Activated CD8-positive, alpha-beta memory T cell treated with anti-CD3 and anti-CD28 coated beads, Interleukin-2, amount 50 U/mL, for 4 hours (primary cell): ENCODE measurements at regions not wholly inside any gene's neighbourhood (a gene's known extent, or its start where the extent isn't known, plus 50 kb on each side); places are given as distances from the start of the nearest gene placed in this dataset.
"Not testable (repeated sequence)": the region's sequence is repeated elsewhere in the genome, so short reads cannot be mapped to it uniquely, and the experiment has no call there.

Experiments
- DNase-seq: peaks from one replicate; pipeline ENCODE4 v3.0.0-alpha.2; 2020

DNA sequence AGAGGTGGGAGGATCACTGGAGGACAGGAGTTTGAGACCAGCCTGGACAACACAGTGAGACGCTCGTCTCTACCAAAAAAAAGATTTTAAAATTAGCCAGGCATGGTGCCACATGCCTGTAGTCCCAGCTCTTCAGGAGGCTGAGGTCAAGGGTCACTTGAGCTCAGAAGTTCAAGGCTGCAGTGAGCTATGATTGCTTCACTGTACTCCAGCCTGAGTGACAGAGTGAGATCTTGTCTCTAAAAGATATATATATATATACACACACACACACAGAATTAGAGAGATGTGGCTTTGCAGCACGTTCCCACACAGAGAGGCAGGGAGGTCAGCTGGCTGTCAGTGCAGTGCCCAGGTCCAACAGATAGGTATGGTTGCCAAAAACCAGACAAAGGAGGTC, 363.4 kb downstream of the BCL2L11 start:
- not testable (repeated sequence) for DNase-seq

DNA sequence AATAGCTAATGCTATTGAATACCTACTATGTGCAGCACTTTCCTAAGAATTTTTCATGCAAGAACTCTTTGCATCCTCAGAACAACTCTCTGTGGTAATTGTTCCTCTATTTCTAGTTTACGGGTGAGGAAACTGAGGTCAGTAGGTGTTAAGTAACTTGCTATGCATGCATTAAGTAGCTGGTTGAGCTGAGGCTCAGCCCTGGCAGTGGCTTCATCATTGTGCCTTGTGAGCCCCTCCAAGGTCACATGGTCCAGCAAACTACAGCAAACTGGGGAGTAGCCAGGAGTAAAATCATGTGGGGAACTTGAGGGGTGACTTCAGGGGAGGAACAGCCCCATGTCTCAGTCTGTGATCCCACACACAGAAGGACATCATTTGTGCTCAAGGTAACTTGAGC, 365.2 kb downstream of the BCL2L11 start:
- DNase-seq = not testable (repeated sequence)

GRCh38 chr2:111488451-111488850, 367.7 kb downstream of the BCL2L11 start:
- DNase-seq = not testable (repeated sequence)

DNA sequence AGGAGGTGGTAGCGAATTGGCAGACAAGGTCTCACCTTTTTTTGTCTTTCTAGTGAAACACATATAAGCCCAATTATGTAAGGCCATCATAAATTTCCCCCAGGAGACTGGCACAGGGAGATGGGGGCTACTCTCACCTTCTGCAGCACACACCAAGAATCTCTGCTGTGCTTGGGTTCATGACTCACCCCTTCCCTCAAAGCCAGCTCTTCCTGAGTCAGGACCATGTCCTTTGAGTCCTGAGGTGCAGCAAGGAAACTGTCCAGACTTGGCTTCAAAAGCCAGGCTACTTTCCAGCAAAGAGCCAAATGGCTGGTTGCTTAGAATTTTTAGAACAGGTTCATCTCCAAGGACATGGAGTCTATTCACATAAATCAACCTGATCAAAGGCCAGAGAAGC, 368.7 kb downstream of the BCL2L11 start:
- not testable (repeated sequence) for DNase-seq

DNA sequence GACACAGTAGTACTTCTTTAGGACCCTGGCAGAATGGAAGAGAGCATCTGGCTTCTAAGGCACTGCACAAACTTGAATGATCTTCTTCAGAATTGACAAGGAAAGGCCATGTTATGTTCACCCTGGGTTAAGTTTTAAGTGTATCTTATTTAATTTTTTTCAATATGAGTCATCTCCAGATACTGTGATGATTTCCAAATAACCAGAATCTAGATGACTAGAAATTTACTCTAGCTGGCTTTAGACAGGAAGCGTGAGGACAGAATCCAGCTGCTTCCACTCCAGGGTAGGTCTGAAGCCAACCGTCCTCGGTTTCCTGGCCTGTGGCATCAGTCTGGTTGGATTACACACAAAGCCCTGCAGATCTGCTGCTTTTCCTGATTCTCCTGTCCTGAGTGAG, 370.5 kb downstream of the BCL2L11 start:
- DNase-seq = not testable (repeated sequence)

DNA sequence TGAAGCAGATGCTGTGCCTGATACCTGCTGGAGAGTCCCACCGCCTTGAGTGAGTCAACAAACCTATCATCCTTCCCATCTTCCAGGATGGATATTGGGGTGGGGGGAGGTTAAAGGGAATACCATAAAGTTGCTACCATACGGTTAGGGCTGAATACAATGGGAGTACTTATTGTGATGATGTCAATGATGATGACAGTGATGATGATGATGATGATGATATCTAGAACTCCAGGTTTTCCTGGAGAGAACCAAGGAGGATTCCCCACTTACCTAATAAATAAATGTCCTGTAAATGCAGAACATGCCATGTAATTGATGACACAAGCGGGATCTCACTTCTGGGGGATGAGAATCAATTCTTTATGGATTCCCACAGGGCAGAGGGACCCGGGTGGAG, 370.9 kb downstream of the BCL2L11 start:
- not testable (repeated sequence) for DNase-seq

- DNase-seq = not testable (repeated sequence)
These were observed 372.4 kb downstream of the BCL2L11 start for GRCh38 chr2:111492995-111493719.

DNA sequence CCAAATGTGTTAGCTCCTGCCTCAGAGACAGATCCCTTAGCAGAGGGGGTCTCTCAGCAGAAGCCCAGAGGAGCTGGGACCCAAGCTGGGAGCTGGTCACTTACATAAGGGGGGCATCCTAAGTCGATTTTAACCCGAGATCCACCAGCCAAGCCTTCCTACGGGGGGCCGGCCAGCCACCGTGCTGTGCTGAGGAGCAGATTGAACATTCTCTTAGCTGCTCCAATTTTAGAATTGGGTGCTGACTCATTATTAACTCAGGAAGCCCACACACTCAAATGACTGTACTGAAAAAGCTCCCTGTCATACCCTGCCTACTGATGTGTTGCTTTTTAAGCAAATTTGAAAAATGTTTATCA, 373.0 kb downstream of the BCL2L11 start:
- not testable (repeated sequence) for DNase-seq

DNA sequence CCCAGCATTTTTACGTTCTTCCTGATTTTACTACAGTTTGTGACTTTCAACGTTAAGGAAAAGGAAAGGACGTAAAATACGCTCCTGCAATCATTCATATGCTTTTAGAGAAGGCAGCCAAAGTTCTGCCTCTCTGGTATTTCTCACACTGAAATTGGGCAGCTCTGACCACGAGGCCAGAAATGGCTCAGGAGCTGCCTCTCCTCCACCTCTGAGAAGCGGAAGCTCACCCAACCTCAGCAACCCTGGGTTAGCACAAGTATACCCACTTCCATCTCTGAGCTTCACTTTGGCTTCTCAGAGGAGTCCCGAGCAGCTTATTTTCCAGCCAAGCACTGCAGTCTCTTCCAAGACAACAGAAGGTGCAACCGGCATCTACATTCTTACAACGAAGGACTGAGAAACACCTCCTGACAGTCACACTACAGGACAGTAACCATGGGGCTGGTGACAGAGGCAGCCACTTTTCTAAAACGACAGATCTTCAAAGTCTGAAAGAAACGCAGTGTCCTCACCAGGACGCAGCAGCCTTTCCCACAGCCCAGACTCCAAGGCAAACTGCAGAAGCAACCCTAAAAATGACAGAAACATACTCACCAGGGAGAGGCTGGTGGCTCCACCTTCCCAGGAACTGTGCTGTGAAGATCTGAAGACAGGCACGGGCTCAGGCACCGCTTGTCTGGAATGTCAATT, 373.7 kb downstream of the BCL2L11 start:
- not testable (repeated sequence) for DNase-seq

DNA sequence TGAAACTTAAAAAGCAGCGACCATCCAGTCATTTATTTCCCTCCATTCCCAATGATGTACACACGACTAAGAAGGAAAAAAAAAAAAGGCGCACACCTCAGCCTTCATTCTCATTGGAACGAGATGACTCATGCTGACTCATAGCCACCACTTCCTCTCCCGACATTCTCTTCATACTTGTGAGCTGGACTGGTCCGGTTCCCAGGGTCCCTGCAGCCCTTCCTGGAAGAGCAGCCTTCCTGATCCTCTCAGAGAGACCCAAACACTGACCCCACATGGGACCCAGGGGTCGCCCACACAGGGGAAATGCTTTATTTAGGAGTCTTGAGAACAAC, 374.2 kb downstream of the BCL2L11 start:
- not testable (repeated sequence) for DNase-seq

DNA sequence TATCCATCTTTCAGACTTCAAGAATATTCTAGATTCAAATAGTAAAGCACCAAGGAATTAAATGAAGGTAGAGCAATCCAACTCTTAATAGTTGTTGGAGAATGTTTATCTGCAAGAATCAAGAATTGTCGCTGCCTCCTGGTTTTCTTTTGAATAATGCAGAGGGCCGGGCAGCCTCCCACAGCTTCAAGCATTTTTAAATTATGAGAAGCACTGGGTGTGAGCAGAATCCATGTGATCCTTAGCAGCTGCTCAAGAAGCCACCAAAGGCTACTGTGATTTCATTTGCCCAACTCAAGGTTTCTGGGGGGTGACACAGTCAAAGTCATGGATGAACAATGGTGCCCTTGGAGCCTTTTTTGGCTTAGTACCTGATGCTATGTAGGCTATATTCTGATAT, 374.9 kb downstream of the BCL2L11 start:
- not testable (repeated sequence) for DNase-seq

- not testable (repeated sequence) for DNase-seq
These were observed 375.5 kb downstream of the BCL2L11 start for GRCh38 chr2:111496176-111496575.

DNA sequence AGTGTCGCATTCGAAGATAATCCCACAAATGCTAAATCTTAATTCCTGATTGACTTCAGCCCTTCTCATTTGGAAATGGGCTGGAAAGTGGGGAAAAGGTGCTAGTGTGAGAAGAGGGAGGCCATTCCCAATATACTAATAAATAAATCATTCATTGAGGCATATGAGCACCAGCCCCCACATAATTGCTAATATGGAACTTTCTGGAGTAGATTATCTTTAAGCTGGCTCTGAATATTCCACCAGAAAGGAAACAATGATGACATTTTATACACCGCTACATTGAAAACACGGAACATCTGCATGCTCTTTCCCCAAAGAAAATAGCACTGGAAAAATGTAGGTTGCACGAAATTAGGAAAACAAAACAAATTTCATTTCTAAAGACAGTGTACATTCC, 376.1 kb downstream of the BCL2L11 start:
- DNase-seq = not testable (repeated sequence)

- DNase-seq = not testable (repeated sequence)
These were observed 376.6 kb downstream of the BCL2L11 start for GRCh38 chr2:111497270-111497669.

DNA sequence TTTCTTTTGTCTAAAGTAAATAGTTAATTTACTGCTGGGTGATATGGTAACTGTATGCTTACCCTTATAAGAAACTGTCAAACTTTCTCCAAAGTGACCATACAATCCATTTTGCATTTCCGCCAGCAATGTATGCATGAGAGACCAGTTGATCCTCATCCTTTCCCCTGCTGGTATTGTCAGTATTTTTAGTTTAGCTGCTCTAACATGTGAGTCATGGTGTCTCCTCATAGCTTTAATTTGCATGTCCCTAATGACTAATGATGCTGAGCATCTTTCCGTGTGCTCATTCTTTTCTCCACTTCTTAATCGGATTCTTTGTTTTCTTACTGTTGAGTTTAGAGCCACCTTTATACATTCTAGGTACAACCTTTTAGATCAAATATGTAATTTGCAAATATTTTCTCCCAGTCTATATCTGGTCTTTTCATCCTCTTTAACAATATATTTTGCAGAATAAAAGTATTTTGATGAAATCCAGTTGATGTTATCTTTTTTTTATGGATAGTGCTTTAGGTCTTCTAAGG, 379.9 kb downstream of the BCL2L11 start:
- not testable (repeated sequence) for DNase-seq

- DNase-seq = not testable (repeated sequence)
These were observed 380.0 kb downstream of the ANAPC1 start for GRCh38 chr2:111503844-111504570.

GRCh38 chr2:111504571-111504942, 379.4 kb downstream of the ANAPC1 start:
- not testable (repeated sequence) for DNase-seq

- not testable (repeated sequence) for DNase-seq
These were observed 378.7 kb downstream of the ANAPC1 start for GRCh38 chr2:111505267-111505666.

DNA sequence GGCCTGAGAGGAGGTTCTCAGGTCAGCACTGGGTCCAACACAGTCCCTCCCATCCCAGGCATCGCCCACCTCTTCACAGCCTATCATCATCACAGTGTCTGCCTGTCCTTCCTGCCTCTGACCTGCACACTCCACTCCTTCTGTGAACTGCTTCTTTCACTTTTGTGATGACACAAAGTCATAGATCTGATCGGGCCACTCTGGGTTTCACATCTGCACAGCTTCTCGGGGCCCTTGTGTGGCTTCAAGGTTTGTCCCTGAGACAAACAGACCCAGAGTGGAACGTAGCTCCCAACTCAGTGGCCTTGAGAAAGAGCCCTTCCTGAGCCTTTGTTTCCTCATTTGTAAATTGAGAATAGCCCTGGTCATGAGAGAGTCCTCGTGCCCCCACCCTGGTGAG, 377.1 kb downstream of the ANAPC1 start:
- not testable (repeated sequence) for DNase-seq

DNA sequence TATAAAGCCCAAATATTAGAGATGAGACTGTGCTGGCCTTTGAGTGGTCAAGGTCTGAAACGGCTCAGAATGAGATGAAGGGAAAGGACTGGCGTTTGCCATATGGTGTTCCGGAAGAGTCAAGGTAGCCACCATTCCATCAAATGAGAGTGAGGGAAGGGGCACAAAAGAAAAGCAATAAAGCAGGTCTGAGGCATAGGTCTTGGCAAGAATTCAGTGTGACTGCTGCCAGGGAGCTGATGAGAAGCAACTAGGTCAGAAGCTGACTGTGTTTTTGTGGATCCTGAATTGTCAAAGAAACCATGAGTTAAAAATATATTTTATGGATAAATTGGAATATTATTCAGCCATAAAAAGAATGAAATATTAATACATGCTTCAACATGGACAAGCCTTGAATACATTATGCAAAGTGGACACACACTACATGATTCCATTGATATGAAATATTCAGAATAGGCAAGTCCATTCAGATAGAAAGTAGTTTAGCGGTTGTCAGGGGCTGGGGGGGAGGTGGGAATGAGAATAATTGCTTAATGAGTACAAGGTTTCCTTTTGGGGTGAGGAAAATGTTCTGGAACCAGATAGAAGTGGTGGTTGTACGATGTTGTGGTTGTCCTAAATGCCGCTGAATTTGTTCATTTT, 374.6 kb downstream of the ANAPC1 start:
- DNase-seq = not testable (repeated sequence)

DNA sequence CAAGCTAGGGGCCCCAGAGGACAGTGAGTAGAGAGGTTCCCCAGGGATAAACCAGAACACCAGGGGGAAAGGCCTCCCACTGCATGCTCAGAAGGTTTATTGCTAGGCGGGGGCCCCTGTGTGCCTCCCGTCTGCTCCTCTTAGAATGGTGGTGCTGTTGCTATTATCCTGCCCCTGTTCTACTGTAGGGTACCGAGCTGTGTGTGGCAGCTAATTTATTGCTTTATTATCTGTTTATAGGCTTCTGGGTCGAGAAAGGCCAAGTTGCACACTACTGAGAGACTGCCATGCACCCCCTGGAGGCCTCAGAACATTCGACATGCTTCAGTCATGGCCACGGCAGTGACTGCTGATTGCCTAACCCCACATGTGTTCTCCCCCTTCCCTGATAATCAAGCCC, 373.6 kb downstream of the ANAPC1 start:
- DNase-seq = not testable (repeated sequence)

GRCh38 chr2:111511062-111511461, 372.9 kb downstream of the ANAPC1 start:
- DNase-seq = not testable (repeated sequence)

- DNase-seq = not testable (repeated sequence)
These were observed 371.6 kb downstream of the ANAPC1 start for GRCh38 chr2:111512378-111512777.
